ENCODE measurements at regions not wholly inside any gene's neighbourhood (a gene's known extent, or its start where the extent isn't known, plus 50 kb on each side); places are given as distances from the start of the nearest gene placed in this dataset.

- POLR2A ChIA-PET = no interaction called here
- no peaks in the 10 kb centered on the region for H3K4me1 ChIP-seq (ENCODE audit: control insufficient read depth in 2 of 2, insufficient read depth in 2 of 2, low read length in 2 of 2)
- H3K36me3 ChIP-seq (replicated peaks in 1 of 2; ENCODE audit: control extremely low read depth in 1 of 2, control insufficient read depth in 1 of 2, extremely low read depth in 1 of 2, insufficient read depth in 2 of 2, low read length in 1 of 2) = no peaks in the 10 kb centered on the region
- no peak overlapping the region for H3K4me3 Mint-ChIP-seq
- no peak overlapping the region for H2AFZ ChIP-seq (ENCODE audit: insufficient read depth, low read depth, low read length, poor library complexity, severe bottlenecking)
- no peaks in the 10 kb centered on the region for H3K4me1 Mint-ChIP-seq
- no peak overlapping the region for H3K4me2 ChIP-seq (replicated peaks; ENCODE audit: low read depth, low read length, poor library complexity, severe bottlenecking)
- H3K27ac ChIP-seq (ENCODE audit: low read length in 2 of 2) = no peak overlapping the region
- H3K27me3 ChIP-seq (replicated peaks in 1 of 4; ENCODE audit: control extremely low read depth in 1 of 4, control insufficient read depth in 3 of 4, insufficient read depth in 4 of 4, low read length in 3 of 4) = no peaks in the 10 kb centered on the region
- no peaks in the 10 kb centered on the region for H3K79me2 ChIP-seq (ENCODE audit: control insufficient read depth, insufficient read depth, low read length)
- H4K20me1 ChIP-seq (ENCODE audit: control insufficient read depth, insufficient read depth, low read length, poor library complexity, severe bottlenecking) = no peaks in the 10 kb centered on the region
- CTCF ChIA-PET = no interaction called here
- no peaks in the 10 kb centered on the region for H3K9me3 ChIP-seq (ENCODE audit: control extremely low read depth in 1 of 3, control insufficient read depth in 2 of 3, insufficient read depth in 1 of 3, low read length in 2 of 3)
- intact Hi-C loops (cut with micrococcal nuclease) = no loop called here
- H3K9ac ChIP-seq (ENCODE audit: low read length) = no peak overlapping the region
- no peak for DNase-seq
- H3K9me3 Mint-ChIP-seq (ENCODE audit: insufficient read depth) = no peaks in the 10 kb centered on the region
- H3K27me3 Mint-ChIP-seq = no peaks in the 10 kb centered on the region
- no CpG with 5 or more reads among the region's 1 CpG for WGBS (ENCODE audit: insufficient coverage)
- no peak for ATAC-seq (ENCODE audit: low read depth)
- no peak overlapping the region for H3K4me3 ChIP-seq (ENCODE audit: control extremely low read depth in 1 of 5, extremely low read depth in 1 of 5, insufficient read depth in 1 of 5, low read depth in 2 of 5, low read length in 4 of 5)
- no peak overlapping the region for H3K27ac Mint-ChIP-seq
- no peak for TF ChIP-seq EZH2 (IDR thresholded peaks at IDR 0.05; ENCODE audit: borderline replicate concordance, insufficient read depth, low read depth, low read length, poor library complexity, severe bottlenecking)
- no peak for TF ChIP-seq CTCF (IDR thresholded peaks at IDR 0.05)
Measured at GRCh38 chr3:3532508-3532907, 266.7 kb upstream of the LRRN1 start.

GRCh38 chr3:3531476-3531875 is 267.8 kb upstream of the LRRN1 start:
- Histone ChIP-seq H3K27me3 (replicated peaks in 1 of 4; ENCODE audit: control extremely low read depth in 1 of 4, control insufficient read depth in 3 of 4, insufficient read depth in 4 of 4, low read length in 3 of 4) (no peaks in the 10 kb centered on the region), H3K9me3 (ENCODE audit: control extremely low read depth in 1 of 3, control insufficient read depth in 2 of 3, insufficient read depth in 1 of 3, low read length in 2 of 3) (no peaks in the 10 kb centered on the region), H3K79me2 (ENCODE audit: control insufficient read depth, insufficient read depth, low read length) (no peaks in the 10 kb centered on the region), H3K36me3 (replicated peaks in 1 of 2; ENCODE audit: control extremely low read depth in 1 of 2, control insufficient read depth in 1 of 2, extremely low read depth in 1 of 2, insufficient read depth in 2 of 2, low read length in 1 of 2) (no peaks in the 10 kb centered on the region), H4K20me1 (ENCODE audit: control insufficient read depth, insufficient read depth, low read length, poor library complexity, severe bottlenecking) (no peaks in the 10 kb centered on the region), H2AFZ (ENCODE audit: insufficient read depth, low read depth, low read length, poor library complexity, severe bottlenecking) (no peak overlapping the region), H3K4me1 (ENCODE audit: control insufficient read depth in 2 of 2, insufficient read depth in 2 of 2, low read length in 2 of 2) (no peaks in the 10 kb centered on the region), H3K27ac (ENCODE audit: low read length in 2 of 2) (no peak overlapping the region), H3K9ac (ENCODE audit: low read length) (no peak overlapping the region), H3K4me2 (replicated peaks; ENCODE audit: low read depth, low read length, poor library complexity, severe bottlenecking) (no peak overlapping the region), H3K4me3 (ENCODE audit: control extremely low read depth in 1 of 5, extremely low read depth in 1 of 5, insufficient read depth in 1 of 5, low read depth in 2 of 5, low read length in 4 of 5) (no peak overlapping the region)
- Mint-ChIP-seq H3K9me3 (ENCODE audit: insufficient read depth) (no peaks in the 10 kb centered on the region), H3K4me1 (no peaks in the 10 kb centered on the region), H3K27ac (no peak overlapping the region), H3K4me3 (no peak overlapping the region), H3K27me3 (no peaks in the 10 kb centered on the region)
- WGBS (ENCODE audit: insufficient coverage) = 85% methylated on average over 3 of the region's 4 CpGs
- TF ChIP-seq EZH2 (IDR thresholded peaks at IDR 0.05; ENCODE audit: borderline replicate concordance, insufficient read depth, low read depth, low read length, poor library complexity, severe bottlenecking) (no peak), CTCF (IDR thresholded peaks at IDR 0.05) (no peak)
- ATAC-seq (ENCODE audit: low read depth) (no peak), DNase-seq (no peak)
- CTCF ChIA-PET = interaction anchor here (0.6 kb wide), 1 partner anchor 1896 kb away, joined by 4 read pairs; no protein-coding TSS in a partner anchor
- intact Hi-C loops (cut with micrococcal nuclease) = no loop called here
- POLR2A ChIA-PET = no interaction called here

All from B cell (primary cell).